Naive thymus-derived CD8-positive, alpha-beta T cell (primary cell): ENCODE measurements at regions not wholly inside any gene's neighbourhood (a gene's known extent, or its start where the extent isn't known, plus 50 kb on each side); places are given as distances from the start of the nearest gene placed in this dataset.

Experiments
- ATAC-seq, 2 donors: fragments of 150-1000 bp; cut with Tn5 transposase in 1 of 2; sonication (Bioruptor Pico), chemical (Tn5 transposase) in 1 of 2; 1 replicate in 1 of 2; 2 replicates in 1 of 2; pipeline ENCODE4 v1.10.0; 2021; ENCODE audit warnings: mild to moderate bottlenecking in 2 of 2, moderate library complexity in 2 of 2
- POLR2A ChIA-PET: fragments of 350-600 bp; sonication (Branson Sonifier 250); formaldehyde crosslinking; loops from one replicate; lab custom pipeline; 2021; ENCODE audit warnings: antibody characterized with exemption; lab: Charles Lee
- DNase-seq, 10 donors: peaks; one replicate each; pipeline versions ENCODE4 v3.0.0 to v3.0.0-alpha.2; 2020 to 2022
- H3K27ac Mint-ChIP-seq, 10 donors: one replicate each; pipeline ENCODE4 v1.8.0; 2020 to 2022; ENCODE audit warnings: mild to moderate bottlenecking in 10 of 10, mixed read lengths in 10 of 10, moderate library complexity in 4 of 10, inconsistent platforms in 1 of 10
- H3K27me3 Mint-ChIP-seq, 5 donors: one replicate each; pipeline ENCODE4 v1.8.0; 2021 to 2022; ENCODE audit warnings: mixed read lengths in 5 of 5
- H3K36me3 Mint-ChIP-seq, 3 donors: one replicate each; pipeline ENCODE4 v1.8.0; 2020 to 2022; ENCODE audit warnings: mixed read lengths in 3 of 3, mild to moderate bottlenecking in 2 of 3, inconsistent platforms in 1 of 3
- H3K4me1 Mint-ChIP-seq, 4 donors: one replicate each; pipeline ENCODE4 v1.8.0; 2021 to 2022; ENCODE audit warnings: mixed read lengths in 4 of 4
- H3K4me3 Mint-ChIP-seq, 10 donors: one replicate each; pipeline ENCODE4 v1.8.0; 2020 to 2022; ENCODE audit warnings: mild to moderate bottlenecking in 10 of 10, mixed read lengths in 10 of 10, moderate library complexity in 6 of 10, inconsistent platforms in 1 of 10
- H3K9me3 Mint-ChIP-seq, 9 donors: one replicate each; pipeline ENCODE4 v1.8.0; 2020 to 2022; ENCODE audit warnings: mixed read lengths in 9 of 9, mild to moderate bottlenecking in 3 of 9, inconsistent platforms in 1 of 9, moderate library complexity in 1 of 9

DNA sequence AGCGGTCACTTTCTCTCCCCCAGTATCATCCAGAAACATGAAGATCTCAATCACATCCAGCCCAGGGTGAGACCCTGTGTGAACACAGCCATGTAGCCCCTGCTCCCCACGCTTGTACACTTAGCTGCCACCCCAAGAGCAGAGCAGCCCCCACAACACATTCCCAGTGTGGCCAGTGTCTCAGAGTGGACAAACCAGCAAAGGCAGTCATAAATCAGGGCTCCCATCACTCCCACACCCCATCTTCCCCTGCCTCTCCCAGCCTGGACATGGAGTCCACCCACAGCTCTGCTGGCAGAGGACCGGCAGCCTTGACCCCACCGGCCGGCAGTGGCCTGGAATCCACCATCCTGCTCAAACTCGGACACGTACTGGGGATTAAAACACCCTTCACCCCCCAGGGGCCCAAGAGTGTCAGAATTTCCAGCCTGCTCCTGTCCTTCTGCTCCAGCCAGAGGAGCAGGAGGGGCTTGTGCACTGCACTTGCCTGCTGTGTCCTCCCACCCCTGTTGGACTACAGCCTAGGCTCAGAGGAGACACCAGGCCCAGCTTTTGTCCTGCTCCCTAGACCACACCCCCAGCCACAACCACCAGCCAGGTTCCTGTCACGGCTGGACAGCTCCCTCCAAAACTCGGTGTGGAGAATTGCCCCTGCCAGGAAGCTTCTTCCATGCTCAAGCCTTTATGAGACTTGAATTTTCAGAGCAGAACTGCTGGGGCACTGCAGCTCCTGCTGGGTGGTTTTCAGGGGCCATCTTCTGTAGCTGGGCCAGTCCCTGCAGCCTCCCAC lies 206.1 kb downstream of the SMAD2 start:
- Mint-ChIP-seq H3K27ac (no peak overlapping the region), H3K9me3 (no peaks in the 10 kb centered on the region), H3K4me1 (no peaks in the 10 kb centered on the region), H3K27me3 (peaks cover 8 to 27% (median 15%) of the 10 kb centered on the region in 5 donors), H3K36me3 (no peaks in the 10 kb centered on the region), H3K4me3 (no peak overlapping the region)
- DNase-seq = no peak
- POLR2A ChIA-PET = no interaction called here
- no peak for ATAC-seq

DNA sequence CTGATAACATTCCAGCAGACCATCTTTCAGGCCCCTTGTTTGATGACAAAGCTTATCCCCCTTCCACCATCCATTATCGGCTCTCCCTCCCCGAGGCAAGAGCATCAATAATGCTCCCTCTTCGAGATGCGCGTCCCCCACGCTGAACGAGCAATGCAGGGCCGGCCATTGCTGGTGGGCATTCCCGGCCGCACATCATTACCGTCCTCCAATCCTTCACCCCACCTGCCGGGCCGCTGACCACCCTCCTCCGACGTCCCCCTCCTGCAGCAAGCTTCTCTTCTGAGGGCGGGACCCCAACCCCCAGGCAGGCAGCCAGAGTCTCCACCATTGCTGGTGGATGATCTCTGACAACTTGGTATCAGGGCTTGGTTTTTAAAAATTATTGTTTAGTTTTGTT lies 208.6 kb downstream of the SMAD2 start:
- no peaks in the 10 kb centered on the region for H3K9me3 Mint-ChIP-seq

DNA sequence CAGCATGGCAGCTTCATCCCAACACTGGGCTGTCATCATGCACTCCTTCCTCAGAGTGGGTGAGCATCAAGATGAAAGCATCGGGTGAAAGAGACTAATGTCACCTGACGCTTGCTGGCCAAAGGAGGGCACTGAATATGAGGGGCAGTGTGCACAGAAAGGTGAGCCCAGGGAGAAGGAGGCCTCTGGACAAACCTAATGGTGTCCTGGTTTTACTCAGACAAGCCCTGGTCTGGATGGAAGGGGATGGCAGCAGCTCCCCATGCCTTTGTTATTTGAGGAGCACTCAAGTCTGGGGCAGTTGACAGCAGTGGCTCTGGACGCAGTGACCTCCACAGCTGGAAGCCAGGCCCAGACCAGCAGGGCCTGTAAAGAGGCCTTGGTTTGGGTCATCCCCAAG lies 209.7 kb downstream of the SMAD2 start:
- ATAC-seq (no peak), DNase-seq (no peak)
- POLR2A ChIA-PET = no interaction called here
- H3K27me3 Mint-ChIP-seq = peaks cover 4 to 18% (median 12%) of the 10 kb centered on the region in 5 donors
- H3K27ac Mint-ChIP-seq = no peak overlapping the region
- H3K4me1 Mint-ChIP-seq = no peaks in the 10 kb centered on the region
- H3K9me3 Mint-ChIP-seq = no peaks in the 10 kb centered on the region
- no peak overlapping the region for H3K4me3 Mint-ChIP-seq
- H3K36me3 Mint-ChIP-seq = no peaks in the 10 kb centered on the region

More for the DNA sequence above, 208.6 kb downstream of the SMAD2 start:
- ATAC-seq (no peak), DNase-seq (no peak)
- H3K27me3 Mint-ChIP-seq = peaks cover 6 to 20% (median 14%) of the 10 kb centered on the region in 5 donors
- POLR2A ChIA-PET = no interaction called here
- no peaks in the 10 kb centered on the region for H3K4me1 Mint-ChIP-seq
- no peak overlapping the region for H3K27ac Mint-ChIP-seq
- H3K4me3 Mint-ChIP-seq = no peak overlapping the region
- no peaks in the 10 kb centered on the region for H3K36me3 Mint-ChIP-seq

DNA sequence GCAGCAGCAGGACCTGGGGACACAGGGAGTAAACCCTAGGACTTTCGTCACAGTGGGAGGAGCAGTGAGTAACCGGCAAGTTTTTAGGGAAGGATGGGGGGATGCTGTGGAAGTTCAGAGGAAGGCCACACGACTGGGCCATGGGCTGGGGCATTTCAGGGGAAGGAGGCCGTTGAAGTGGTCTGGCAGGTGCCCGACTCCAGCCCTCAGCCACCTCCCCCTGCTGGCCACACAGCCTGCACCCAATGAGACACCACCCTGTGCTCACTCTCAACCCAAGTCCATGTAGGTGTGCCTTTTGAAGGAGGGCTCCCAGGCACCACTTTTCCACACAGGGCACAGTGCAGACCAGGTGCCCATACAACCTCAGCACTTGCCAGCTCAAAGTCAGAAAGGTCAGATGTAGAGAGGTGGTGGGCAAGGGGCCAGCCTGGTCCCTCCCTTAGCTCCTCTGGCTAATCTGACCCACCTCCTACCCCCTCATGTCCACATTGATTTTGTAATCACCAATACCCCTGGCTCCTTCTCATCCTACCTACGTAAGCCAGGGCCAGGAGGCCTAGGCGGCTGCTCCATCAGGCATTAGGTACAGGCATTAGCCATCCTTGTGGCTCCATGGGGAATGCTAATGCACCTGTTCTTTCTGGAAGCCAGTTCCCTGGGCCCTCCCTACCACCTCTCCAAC lies 211.2 kb downstream of the SMAD2 start:
- no peak overlapping the region for H3K4me3 Mint-ChIP-seq
- peaks cover 2 to 19% (median 7%) of the 10 kb centered on the region in 5 donors for H3K27me3 Mint-ChIP-seq
- H3K9me3 Mint-ChIP-seq = no peaks in the 10 kb centered on the region
- H3K27ac Mint-ChIP-seq = no peak overlapping the region
- no peak for ATAC-seq
- no peaks in the 10 kb centered on the region for H3K36me3 Mint-ChIP-seq
- no peak for DNase-seq
- H3K4me1 Mint-ChIP-seq = no peaks in the 10 kb centered on the region
- POLR2A ChIA-PET = no interaction called here

DNA sequence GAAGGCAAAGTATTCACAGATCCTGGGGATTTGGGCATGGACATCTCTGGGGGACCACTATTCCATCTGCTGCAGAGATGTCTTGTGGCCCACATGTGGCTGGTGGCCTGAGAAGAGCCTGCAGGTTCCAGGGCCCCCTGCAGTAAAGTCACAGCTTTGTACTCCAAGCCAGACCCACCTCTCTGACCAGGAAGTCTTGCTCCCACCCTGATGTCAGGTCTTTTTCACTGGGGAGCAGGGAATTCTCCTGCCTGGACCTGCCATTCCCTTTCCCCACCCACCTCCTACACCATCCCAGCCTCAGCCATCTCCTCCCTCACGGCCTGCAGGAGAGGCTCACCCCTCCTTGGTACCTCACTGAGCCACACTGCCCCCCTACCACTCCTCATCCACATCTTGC lies 211.8 kb downstream of the SMAD2 start:
- POLR2A ChIA-PET = no interaction called here
- DNase-seq (no peak), ATAC-seq (no peak)
- H3K27ac Mint-ChIP-seq = no peak overlapping the region
- peaks cover 2 to 19% (median 7%) of the 10 kb centered on the region in 5 donors for H3K27me3 Mint-ChIP-seq
- no peaks in the 10 kb centered on the region for H3K9me3 Mint-ChIP-seq
- H3K4me1 Mint-ChIP-seq = no peaks in the 10 kb centered on the region
- H3K36me3 Mint-ChIP-seq = no peaks in the 10 kb centered on the region
- H3K4me3 Mint-ChIP-seq = no peak overlapping the region

DNA sequence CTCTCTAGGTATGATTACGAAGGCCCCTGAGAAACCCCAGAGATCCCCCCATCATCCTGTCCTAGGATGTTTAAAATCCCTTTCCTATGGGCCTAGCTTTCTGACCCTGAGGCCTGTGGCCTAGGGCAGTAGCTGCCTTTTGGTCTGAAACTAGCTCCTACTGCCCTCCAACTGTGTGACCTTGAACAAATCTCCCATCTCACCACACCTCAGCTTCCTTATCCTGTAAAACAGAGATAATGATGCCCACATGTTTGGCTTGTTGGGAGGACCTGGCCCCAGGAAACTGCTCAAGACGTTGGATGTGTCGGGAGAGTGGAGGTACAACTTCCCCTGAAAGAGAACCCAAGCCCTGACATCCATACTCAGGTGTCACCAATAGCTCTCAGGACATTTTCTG lies 213.2 kb downstream of the SMAD2 start:
- peaks cover 5 to 18% (median 7%) of the 10 kb centered on the region in 5 donors for H3K27me3 Mint-ChIP-seq
- ATAC-seq (no peak), DNase-seq (no peak)
- no peaks in the 10 kb centered on the region for H3K9me3 Mint-ChIP-seq
- no peak overlapping the region for H3K4me3 Mint-ChIP-seq
- no peak overlapping the region for H3K27ac Mint-ChIP-seq
- POLR2A ChIA-PET = no interaction called here
- no peaks in the 10 kb centered on the region for H3K36me3 Mint-ChIP-seq
- H3K4me1 Mint-ChIP-seq = no peaks in the 10 kb centered on the region

DNA sequence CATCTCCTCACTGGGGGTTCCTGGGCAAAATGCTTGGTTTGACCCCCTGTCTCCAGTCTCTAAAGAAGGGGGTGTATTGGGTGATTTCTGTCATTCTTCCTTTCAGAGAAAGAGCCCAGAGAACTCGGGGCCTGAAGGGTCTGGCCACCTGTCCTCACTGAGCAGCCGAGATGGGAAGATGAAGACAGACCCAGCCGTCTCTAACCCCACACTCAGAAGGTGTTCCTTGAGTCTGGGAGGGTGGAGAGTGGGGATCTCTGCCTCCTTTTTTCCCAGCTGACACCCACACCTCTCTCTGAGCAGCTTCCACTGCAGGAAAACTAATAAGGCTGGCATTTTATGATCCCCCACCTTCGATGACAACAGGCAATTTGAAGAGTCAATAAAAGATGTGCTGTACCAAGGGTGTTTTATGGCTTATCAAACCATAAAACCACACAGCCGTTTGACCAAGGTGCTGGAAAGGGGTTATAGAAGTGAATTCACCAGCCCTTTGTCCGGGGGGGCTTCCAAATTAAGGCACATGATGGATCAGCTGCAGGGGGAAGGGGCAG lies 213.8 kb downstream of the SMAD2 start:
- no peak for DNase-seq
- Mint-ChIP-seq H3K9me3 (no peaks in the 10 kb centered on the region), H3K27ac (no peak overlapping the region), H3K4me3 (no peak overlapping the region), H3K27me3 (peaks cover 6 to 18% (median 8%) of the 10 kb centered on the region in 5 donors), H3K36me3 (no peaks in the 10 kb centered on the region), H3K4me1 (no peaks in the 10 kb centered on the region)
- POLR2A ChIA-PET = interaction anchor here (0.7 kb wide), 1 partner anchor 214 kb away, joined by 5 read pairs; no protein-coding TSS in a partner anchor
- no peak for ATAC-seq

DNA sequence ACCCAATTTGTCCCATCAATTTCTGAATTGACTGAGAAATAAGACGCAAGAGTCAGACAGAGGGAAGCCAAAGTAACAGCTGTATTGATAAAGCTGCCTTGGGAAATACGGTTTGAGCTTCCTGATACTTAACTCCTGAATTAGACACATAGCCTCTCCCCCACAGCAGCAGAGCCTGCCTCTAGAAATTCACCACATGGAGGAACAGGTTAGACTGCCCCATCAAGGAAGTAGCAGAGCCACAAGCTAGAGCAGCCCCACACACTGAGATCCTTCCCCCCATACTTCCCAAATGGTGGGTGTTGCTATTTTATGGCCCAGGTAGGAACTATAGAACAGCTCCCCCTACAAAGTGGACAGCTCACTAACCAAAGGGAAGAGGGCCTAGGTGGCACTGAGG lies 220.0 kb downstream of the SMAD2 start:
- H3K27me3 Mint-ChIP-seq = peaks cover 0 to 10% (median 6%) of the 10 kb centered on the region in 5 donors

DNA sequence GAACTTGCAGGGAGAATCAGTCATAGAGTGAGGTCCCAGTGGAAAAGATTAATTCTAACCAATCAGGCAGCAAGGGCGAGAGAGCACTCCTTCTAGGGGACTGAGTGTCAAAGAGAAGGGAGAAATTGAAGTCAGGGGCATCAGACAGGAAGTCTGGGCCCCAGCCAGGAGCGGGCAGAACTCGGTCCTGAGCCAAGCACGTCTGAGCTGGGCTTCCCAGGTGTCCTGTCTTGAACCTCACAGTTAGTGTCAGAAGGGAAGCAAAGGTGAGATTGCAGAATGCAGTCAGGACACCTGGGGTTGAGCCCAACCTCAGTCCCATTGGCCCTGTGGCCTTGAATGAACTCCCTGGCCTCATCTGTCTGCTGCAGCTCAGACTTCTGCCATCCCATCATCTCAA lies 220.9 kb downstream of the SMAD2 start:
- no peak for ATAC-seq
- H3K27ac Mint-ChIP-seq = no peak overlapping the region
- POLR2A ChIA-PET = no interaction called here
- no peak overlapping the region for H3K4me3 Mint-ChIP-seq
- H3K27me3 Mint-ChIP-seq = peaks cover 0 to 12% (median 8%) of the 10 kb centered on the region in 5 donors
- no peaks in the 10 kb centered on the region for H3K9me3 Mint-ChIP-seq
- peaks cover 0 to 1% (median 0%) of the 10 kb centered on the region in 4 donors for H3K4me1 Mint-ChIP-seq
- DNase-seq = no peak
- H3K36me3 Mint-ChIP-seq = no peaks in the 10 kb centered on the region

More for the DNA sequence above, 220.0 kb downstream of the SMAD2 start:
- POLR2A ChIA-PET = no interaction called here
- peaks cover 0 to 1% (median 0%) of the 10 kb centered on the region in 4 donors for H3K4me1 Mint-ChIP-seq
- H3K27ac Mint-ChIP-seq = no peak overlapping the region
- no peak for ATAC-seq
- no peaks in the 10 kb centered on the region for H3K36me3 Mint-ChIP-seq
- no peaks in the 10 kb centered on the region for H3K9me3 Mint-ChIP-seq
- H3K4me3 Mint-ChIP-seq = no peak overlapping the region
- DNase-seq = no peak

DNA sequence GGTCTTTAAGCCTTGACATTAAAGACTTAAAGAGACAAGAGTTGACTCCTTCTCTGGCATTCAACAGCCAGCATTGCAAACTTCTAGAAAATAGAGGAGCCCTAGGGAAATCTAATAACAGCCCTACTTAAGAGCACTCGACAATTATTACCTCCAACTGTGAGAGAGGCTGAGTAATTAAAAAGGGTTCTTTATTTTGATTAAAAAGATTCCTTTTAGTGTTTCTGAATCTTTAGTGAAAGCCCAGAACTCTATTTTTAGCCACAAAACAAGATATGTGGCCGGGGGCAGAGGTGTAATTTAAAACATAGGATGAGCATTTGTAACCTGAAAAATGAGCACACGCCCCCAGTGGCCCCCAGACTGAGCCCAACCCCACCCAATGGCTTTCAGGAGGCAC lies 222.3 kb downstream of the SMAD2 start:
- Mint-ChIP-seq H3K4me1 (peaks cover 0 to 1% (median 0%) of the 10 kb centered on the region in 4 donors), H3K27ac (no peak overlapping the region), H3K27me3 (peaks cover 0 to 15% (median 10%) of the 10 kb centered on the region in 5 donors), H3K36me3 (no peaks in the 10 kb centered on the region), H3K4me3 (no peak overlapping the region), H3K9me3 (no peaks in the 10 kb centered on the region)
- DNase-seq (no peak), ATAC-seq (no peak)
- POLR2A ChIA-PET = no interaction called here

DNA sequence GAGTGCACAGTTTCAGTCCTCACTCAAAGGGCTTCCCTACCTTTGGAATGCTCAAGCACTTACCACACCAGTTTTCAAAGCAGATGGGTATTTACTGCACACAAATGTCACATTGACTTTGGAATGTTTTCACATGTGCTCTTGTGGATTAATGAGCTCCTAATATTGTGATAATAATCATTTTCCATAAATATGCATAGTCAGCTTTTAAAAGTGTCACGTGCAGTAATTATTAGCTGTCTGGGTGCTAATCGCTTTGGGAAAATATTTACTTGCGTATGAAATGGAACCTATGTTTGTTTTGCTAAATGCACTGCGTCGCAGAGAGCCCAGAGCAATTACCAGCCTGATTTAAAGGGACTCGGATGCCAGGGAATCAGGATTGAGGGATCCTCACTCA lies 229.3 kb downstream of the SMAD2 start:
- Mint-ChIP-seq H3K4me1 (peaks cover 0 to 1% (median 0%) of the 10 kb centered on the region in 4 donors), H3K27ac (no peak overlapping the region), H3K4me3 (no peak overlapping the region), H3K9me3 (no peaks in the 10 kb centered on the region), H3K36me3 (no peaks in the 10 kb centered on the region), H3K27me3 (peaks cover 21 to 53% (median 29%) of the 10 kb centered on the region in 5 donors)
- no peak for ATAC-seq
- POLR2A ChIA-PET = no interaction called here
- no peak for DNase-seq

DNA sequence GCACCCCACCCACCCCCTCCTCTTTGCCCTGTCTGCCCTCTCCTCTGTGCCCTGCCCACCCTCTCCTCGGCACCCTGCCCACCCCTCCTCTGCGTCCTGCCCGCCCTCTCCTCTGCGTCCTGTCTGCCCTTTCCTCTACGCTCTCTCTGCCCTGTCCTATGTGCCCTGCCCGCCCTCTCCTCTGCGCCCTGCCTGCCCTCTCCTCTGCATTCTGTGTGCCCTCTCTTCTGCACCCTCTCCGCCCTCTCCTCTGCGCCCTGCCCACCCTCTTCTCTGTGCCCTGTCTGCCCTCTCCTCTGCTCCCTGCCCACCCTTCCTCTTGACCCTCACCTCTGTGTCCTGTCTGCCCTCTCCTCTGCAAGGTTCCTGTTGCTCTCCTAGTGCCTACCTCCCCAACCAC lies 233.6 kb downstream of the SMAD2 start:
- Mint-ChIP-seq H3K27me3 (peaks cover 24 to 51% (median 26%) of the 10 kb centered on the region in 5 donors), H3K36me3 (no peaks in the 10 kb centered on the region), H3K9me3 (no peaks in the 10 kb centered on the region), H3K4me1 (peaks cover 0 to 1% (median 0%) of the 10 kb centered on the region in 4 donors), H3K4me3 (no peak overlapping the region), H3K27ac (no peak overlapping the region)
- ATAC-seq (no peak), DNase-seq (no peak)
- POLR2A ChIA-PET = no interaction called here

DNA sequence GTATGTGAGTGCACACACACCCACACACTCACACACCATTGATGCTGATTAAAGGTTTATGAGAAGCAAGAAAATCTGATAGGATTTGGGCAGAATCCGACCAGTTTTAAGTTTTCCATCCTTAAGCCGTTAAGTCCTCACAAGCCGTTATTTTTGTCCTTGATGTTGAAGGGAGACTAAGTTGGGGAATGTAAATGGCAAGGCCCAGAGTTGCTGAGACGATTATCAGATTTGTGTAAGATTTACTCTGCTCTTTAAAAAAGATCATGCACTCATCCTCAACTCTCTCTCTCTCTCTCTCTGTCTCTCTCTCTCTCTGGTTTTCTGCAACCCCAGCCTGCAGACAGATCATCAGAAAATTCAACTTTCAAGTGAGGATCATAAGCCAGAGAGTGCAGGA lies 238.8 kb downstream of the SMAD2 start:
- POLR2A ChIA-PET = interaction anchor here (0.6 kb wide), 1 partner anchor 157 kb away, joined by 4 read pairs; no protein-coding TSS in a partner anchor
- peaks cover 9 to 31% (median 16%) of the 10 kb centered on the region in 5 donors for H3K27me3 Mint-ChIP-seq
- H3K27ac Mint-ChIP-seq = peak overlapping the region in 1 of 10 donors; percentile 14
- no peak for ATAC-seq
- no peaks in the 10 kb centered on the region for H3K9me3 Mint-ChIP-seq
- DNase-seq = no peak
- no peaks in the 10 kb centered on the region for H3K36me3 Mint-ChIP-seq
- no peaks in the 10 kb centered on the region for H3K4me1 Mint-ChIP-seq
- no peak overlapping the region for H3K4me3 Mint-ChIP-seq
